Tibial nerve (tissue), 4 donors: ENCODE measurements at regions not wholly inside any gene's neighbourhood (a gene's known extent, or its start where the extent isn't known, plus 50 kb on each side); places are given as distances from the start of the nearest gene placed in this dataset.

Experiments used
- DNase-seq, 2 donors: peaks; one replicate each; pipeline ENCODE4 v3.0.0-alpha.2; 2019; ENCODE audit warnings: low spot score in 2 of 2
- H3K27ac ChIP-seq, 4 donors: fragments of 200-600 bp; sonication (generic) in 3 of 4; one replicate each; pipeline ENCODE4 v1.5.1; 2017 to 2019; ENCODE audit warnings: mild to moderate bottlenecking in 1 of 4
- H3K27me3 ChIP-seq, 2 donors: fragments of 200-600 bp; sonication (generic) in 1 of 2; one replicate each; pipeline versions ENCODE4 v1.5.1 to v1.6.0; 2017 to 2019
- H3K36me3 ChIP-seq, 3 donors: fragments of 200-600 bp; sonication (generic); one replicate each; pipeline ENCODE4 v1.5.1; 2018 to 2019
- H3K4me1 ChIP-seq, 4 donors: fragments of 200-600 bp; sonication (generic) in 3 of 4; one replicate each; pipeline ENCODE4 v1.5.1; 2017 to 2019
- H3K4me3 ChIP-seq, 4 donors: fragments of 200-600 bp; sonication (generic) in 3 of 4; one replicate each; pipeline ENCODE4 v1.5.1; 2017 to 2019; ENCODE audit warnings: mild to moderate bottlenecking in 1 of 4, moderate library complexity in 1 of 4
- H3K9me3 ChIP-seq, 4 donors: fragments of 200-600 bp; sonication (generic) in 3 of 4; one replicate each; pipeline ENCODE4 v1.5.1; 2017 to 2019
- CTCF ChIP-seq, 5 experiments: fragments of 200-600 bp in 3 of 5; fragments of 450-650 bp in 2 of 5; sonication (generic) in 3 of 5; IDR thresholded peaks; one replicate each; pipeline ENCODE4 v1.5.1; 2016 to 2019; ENCODE audit warnings: antibody characterized with exemption in 5 of 5, mild to moderate bottlenecking in 3 of 5, moderate library complexity in 2 of 5
- EP300 ChIP-seq, 2 donors: sonication (generic); formaldehyde crosslinking; IDR thresholded peaks; one replicate each; pipeline ENCODE4 v1.6.1; 2017; ENCODE audit warnings: antibody characterized with exemption in 2 of 2, mild to moderate bottlenecking in 1 of 2
- POLR2A ChIP-seq, 2 donors: fragments of 450-650 bp; IDR thresholded peaks; one replicate each; pipeline ENCODE4 v1.6.1; 2017; ENCODE audit warnings: antibody characterized with exemption in 2 of 2, mild to moderate bottlenecking in 2 of 2, moderate library complexity in 2 of 2
- WGBS, 2 donors: methylation state at CpG; one replicate each; pipeline ENCODE4 v1.1.5; 2018; 5-methylcytosine and 5-hydroxymethylcytosine counted together

- TF ChIP-seq CTCF (IDR thresholded peaks at IDR 0.05) (no peak), POLR2A (IDR thresholded peaks at IDR 0.05) (no peak), EP300 (IDR thresholded peaks at IDR 0.05) (no peak)
- Histone ChIP-seq H3K4me3 (no peak overlapping the region), H3K27me3 (no peaks in the 10 kb centered on the region), H3K4me1 (no peaks in the 10 kb centered on the region), H3K27ac (no peak overlapping the region), H3K9me3 (no peaks in the 10 kb centered on the region), H3K36me3 (no peaks in the 10 kb centered on the region)
- WGBS, 2 donors = 41 to 64% methylated on average over 2 of the region's 2 CpGs
- DNase-seq = no peak
Observed at GRCh38 chr18:56026509-56026908, 438.5 kb upstream of the TCF4 start.

- H3K9me3 ChIP-seq = no peaks in the 10 kb centered on the region
- DNase-seq = no peak
- no peak overlapping the region for H3K4me3 ChIP-seq
- H3K27me3 ChIP-seq = no peaks in the 10 kb centered on the region
- TF ChIP-seq POLR2A (IDR thresholded peaks at IDR 0.05) (no peak), EP300 (IDR thresholded peaks at IDR 0.05) (no peak), CTCF (IDR thresholded peaks at IDR 0.05) (no peak)
- H3K4me1 ChIP-seq = no peaks in the 10 kb centered on the region
- H3K27ac ChIP-seq = no peak overlapping the region
- no peaks in the 10 kb centered on the region for H3K36me3 ChIP-seq
- 81 to 94% methylated on average over 1 of the region's 1 CpG for WGBS, 2 donors
Observed at GRCh38 chr18:56021809-56022195, 433.8 kb upstream of the TCF4 start.

GRCh38 chr18:56021136-56021808, 433.3 kb upstream of the TCF4 start:
- Histone ChIP-seq H3K36me3 (no peaks in the 10 kb centered on the region), H3K27ac (no peak overlapping the region), H3K27me3 (no peaks in the 10 kb centered on the region), H3K4me1 (no peaks in the 10 kb centered on the region), H3K4me3 (no peak overlapping the region), H3K9me3 (no peaks in the 10 kb centered on the region)
- WGBS, 2 donors = 76 to 77% methylated on average over 1 of the region's 1 CpG
- TF ChIP-seq POLR2A (IDR thresholded peaks at IDR 0.05) (no peak), CTCF (IDR thresholded peaks at IDR 0.05) (no peak), EP300 (IDR thresholded peaks at IDR 0.05) (no peak)
- DNase-seq = no peak

- Histone ChIP-seq H3K27ac (no peak overlapping the region), H3K36me3 (no peaks in the 10 kb centered on the region), H3K4me3 (no peak overlapping the region), H3K27me3 (no peaks in the 10 kb centered on the region), H3K9me3 (no peaks in the 10 kb centered on the region), H3K4me1 (no peaks in the 10 kb centered on the region)
- 82 to 88% methylated on average over 5 of the region's 5 CpGs for WGBS, 2 donors
- TF ChIP-seq CTCF (IDR thresholded peaks at IDR 0.05) (no peak), POLR2A (IDR thresholded peaks at IDR 0.05) (no peak), EP300 (IDR thresholded peaks at IDR 0.05) (no peak)
- no peak for DNase-seq
Observed at GRCh38 chr18:56019908-56020307, 431.9 kb upstream of the TCF4 start.

GRCh38 chr18:56019156-56019555, 431.2 kb upstream of the TCF4 start:
- TF ChIP-seq EP300 (IDR thresholded peaks at IDR 0.05) (no peak), POLR2A (IDR thresholded peaks at IDR 0.05) (no peak), CTCF (IDR thresholded peaks at IDR 0.05) (no peak)
- Histone ChIP-seq H3K27me3 (no peaks in the 10 kb centered on the region), H3K9me3 (peaks cover 0 to 6% (median 0%) of the 10 kb centered on the region in 4 donors), H3K4me1 (no peaks in the 10 kb centered on the region), H3K36me3 (no peaks in the 10 kb centered on the region), H3K4me3 (no peak overlapping the region), H3K27ac (no peak overlapping the region)
- 70 to 86% methylated on average over 2 of the region's 2 CpGs for WGBS, 2 donors
- DNase-seq = no peak
